SU-DHL-6 (cell line): ENCODE measurements at regions not wholly inside any gene's neighbourhood (a gene's known extent, or its start where the extent isn't known, plus 50 kb on each side); places are given as distances from the start of the nearest gene placed in this dataset.
"Not testable (repeated sequence)": the region's sequence is repeated elsewhere in the genome, so short reads cannot be mapped to it uniquely, and the experiment has no call there.

Source experiments
- H2AFZ ChIP-seq: fragments of 200-600 bp; sonication (generic); 2 replicates; pipeline ENCODE4 v1.6.1; 2014; ENCODE audit warnings: low read depth, mild to moderate bottlenecking, moderate library complexity, mixed read lengths, antibody characterized with exemption, low read length; ENCODE audit not compliant: severe bottlenecking
- H3F3A ChIP-seq: fragments of 200-600 bp; shearing (Covaris generic); 2 replicates; pipeline ENCODE4 v1.6.0; 2016; ENCODE audit warnings: antibody characterized with exemption, mild to moderate bottlenecking; ENCODE audit not compliant: insufficient read depth
- H3K27ac ChIP-seq: fragments of 200-600 bp; sonication (generic); 2 replicates; pipeline ENCODE4 v1.5.1; 2016; ENCODE audit warnings: low read depth, mild to moderate bottlenecking, low read length, moderate library complexity, mixed read lengths
- H3K27me3 ChIP-seq: fragments of 200-600 bp; sonication (generic), shearing (Covaris generic); 2 replicates; pipeline ENCODE4 v1.6.0; 2014; ENCODE audit warnings: mild to moderate bottlenecking, low read length
- H3K36me3 ChIP-seq: fragments of 200-600 bp; sonication (generic); 2 replicates; pipeline ENCODE4 v1.6.1; 2014; ENCODE audit warnings: mild to moderate bottlenecking, low read length, mixed read lengths
- H3K4me2 ChIP-seq: fragments of 300-600, 200-600 bp; shearing (Covaris generic), sonication (generic); 2 replicates; pipeline ENCODE4 v1.6.0; 2014; ENCODE audit warnings: low read length, low read depth, mild to moderate bottlenecking; ENCODE audit not compliant: poor library complexity, severe bottlenecking
- H3K4me3 ChIP-seq: fragments of 200-600 bp; sonication (generic); 2 replicates; pipeline ENCODE4 v1.5.1; 2014; ENCODE audit warnings: antibody characterized with exemption, low read length, mild to moderate bottlenecking, mixed read lengths; ENCODE audit not compliant: insufficient read depth, poor library complexity, severe bottlenecking
- H3K79me2 ChIP-seq: fragments of 200-600 bp; sonication (generic); 2 replicates; pipeline ENCODE4 v1.6.1; 2014; ENCODE audit warnings: mild to moderate bottlenecking, low read length, moderate library complexity; ENCODE audit not compliant: insufficient read depth
- H3K9ac ChIP-seq: fragments of 200-600 bp; sonication (generic); 2 replicates; pipeline ENCODE4 v1.7.0; 2014; ENCODE audit warnings: mild to moderate bottlenecking, low read length
- H3K9me2 ChIP-seq: fragments of 200-600 bp; sonication (generic); replicated peaks from 2 replicates; pipeline ENCODE4 v1.6.1; 2014; ENCODE audit warnings: low read length; ENCODE audit not compliant: insufficient read depth
- H3K9me3 ChIP-seq: fragments of 200-600 bp; sonication (generic); 2 replicates; pipeline ENCODE4 v1.6.1; 2014; ENCODE audit warnings: low read length, mixed read lengths; ENCODE audit not compliant: insufficient read depth
- H4K20me1 ChIP-seq: fragments of 200-600 bp; sonication (generic); 2 replicates; pipeline ENCODE4 v1.6.1; 2014; ENCODE audit warnings: low read depth, mild to moderate bottlenecking, antibody characterized with exemption, low read length, moderate library complexity, mixed read lengths
- CTCF ChIP-seq: fragments of 200-600 bp; sonication (generic); IDR thresholded peaks from one replicate; pipeline ENCODE4 v1.5.1; 2017; ENCODE audit warnings: antibody characterized with exemption, mild to moderate bottlenecking, low read length, moderate library complexity; ENCODE audit not compliant: insufficient read depth, poor library complexity, severe bottlenecking
- EZH2phosphoT487 ChIP-seq: fragments of 200-600 bp; sonication (generic), shearing (Covaris generic); conservative IDR thresholded peaks from 2 replicates; pipeline ENCODE4 v1.6.1; 2018; ENCODE audit warnings: mild to moderate bottlenecking, antibody characterized with exemption, low read length, moderate library complexity, mixed read lengths

- no peaks in the 10 kb centered on the region for H4K20me1 ChIP-seq
- H3K9me3 ChIP-seq, result no peaks in the 10 kb centered on the region
- TF ChIP-seq CTCF, result no peak
- TF ChIP-seq EZH2phosphoT487, result no peak
- H3K4me3 ChIP-seq, result no peak overlapping the region
- no peak overlapping the region for H3K4me2 ChIP-seq
- H3K9me2 ChIP-seq, result no peaks in the 10 kb centered on the region
- H3K27me3 ChIP-seq, result no peaks in the 10 kb centered on the region
- no peaks in the 10 kb centered on the region for H3K79me2 ChIP-seq
- H3F3A ChIP-seq, result no peaks in the 10 kb centered on the region
- H3K27ac ChIP-seq, result no peak overlapping the region
- no peaks in the 10 kb centered on the region for H3K36me3 ChIP-seq
- no peak overlapping the region for H3K9ac ChIP-seq
- H2AFZ ChIP-seq, result no peak overlapping the region
Measured at GRCh38 chr16:26830428-26831127, 236.1 kb upstream of the C16orf82 start.

- not testable (repeated sequence) for H3K36me3 ChIP-seq, H3K9me2 ChIP-seq, H4K20me1 ChIP-seq, H3K4me3 ChIP-seq, H3K27me3 ChIP-seq, H3K79me2 ChIP-seq, H3K4me2 ChIP-seq, H3K27ac ChIP-seq, H3F3A ChIP-seq, H3K9me3 ChIP-seq, H3K9ac ChIP-seq, H2AFZ ChIP-seq
Measured at GRCh38 chr16:26836114-26836513, 230.6 kb upstream of the C16orf82 start.

- H3K4me3 ChIP-seq, result no peak overlapping the region
- TF ChIP-seq CTCF (no peak), EZH2phosphoT487 (no peak)
- no peak overlapping the region for H3K27ac ChIP-seq
- no peaks in the 10 kb centered on the region for H4K20me1 ChIP-seq
- H3K36me3 ChIP-seq, result no peaks in the 10 kb centered on the region
- no peaks in the 10 kb centered on the region for H3F3A ChIP-seq
- H3K9me2 ChIP-seq, result no peaks in the 10 kb centered on the region
- H3K9me3 ChIP-seq, result no peaks in the 10 kb centered on the region
- no peak overlapping the region for H3K9ac ChIP-seq
- no peaks in the 10 kb centered on the region for H3K27me3 ChIP-seq
- H3K79me2 ChIP-seq, result no peaks in the 10 kb centered on the region
- no peak overlapping the region for H2AFZ ChIP-seq
- no peak overlapping the region for H3K4me2 ChIP-seq
Measured at GRCh38 chr16:26838931-26839330, 227.8 kb upstream of the C16orf82 start.

- TF ChIP-seq CTCF (no peak), EZH2phosphoT487 (no peak)
- Histone ChIP-seq H3K4me2 (no peak overlapping the region), H2AFZ (no peak overlapping the region), H3K36me3 (no peaks in the 10 kb centered on the region), H3K9me3 (no peaks in the 10 kb centered on the region), H4K20me1 (no peaks in the 10 kb centered on the region), H3K9ac (no peak overlapping the region), H3K27ac (no peak overlapping the region), H3K9me2 (no peaks in the 10 kb centered on the region), H3K27me3 (no peaks in the 10 kb centered on the region), H3K4me3 (no peak overlapping the region), H3F3A (no peaks in the 10 kb centered on the region), H3K79me2 (no peaks in the 10 kb centered on the region)
Measured at GRCh38 chr16:26840691-26841090, 226.0 kb upstream of the C16orf82 start.
